ENCODE measurements at regions not wholly inside any gene's neighbourhood (a gene's known extent, or its start where the extent isn't known, plus 50 kb on each side); places are given as distances from the start of the nearest gene placed in this dataset.
"Not testable (repeated sequence)": the region's sequence is repeated elsewhere in the genome, so short reads cannot be mapped to it uniquely, and the experiment has no call there.

- no peak for DNase-seq
Measured at GRCh38 chr1:222023025-222023424, 281.1 kb upstream of the DUSP10 start.

- no peak for DNase-seq
Measured at GRCh38 chr1:222021129-222021528, 279.2 kb upstream of the DUSP10 start.

- DNase-seq = no peak
Measured at GRCh38 chr1:222020553-222020952, 278.7 kb upstream of the DUSP10 start.

- DNase-seq = no peak
Measured at GRCh38 chr1:222019029-222019428, 277.1 kb upstream of the DUSP10 start.

GRCh38 chr1:222018041-222018440, 276.2 kb upstream of the DUSP10 start:
- DNase-seq = no peak

DNA sequence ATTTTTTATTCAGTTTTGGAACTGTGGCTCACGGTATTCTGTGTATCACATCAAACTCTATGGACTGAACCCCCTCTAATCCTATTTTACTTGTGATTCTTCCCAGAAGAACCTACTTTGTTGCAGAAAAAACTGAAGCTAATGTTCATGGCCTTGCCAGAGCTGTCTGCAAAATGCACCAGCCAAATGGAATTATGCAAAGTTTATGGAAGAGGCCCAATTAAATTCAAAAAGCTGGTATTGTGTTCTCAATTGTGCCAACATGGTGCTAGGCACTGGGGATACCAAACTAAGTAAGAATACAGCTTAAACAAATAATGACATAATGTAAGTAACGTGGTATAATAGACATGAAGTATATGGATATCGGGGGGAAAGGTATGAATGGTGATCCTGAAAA, 273.8 kb upstream of the DUSP10 start:
- DNase-seq = no peak

DNA sequence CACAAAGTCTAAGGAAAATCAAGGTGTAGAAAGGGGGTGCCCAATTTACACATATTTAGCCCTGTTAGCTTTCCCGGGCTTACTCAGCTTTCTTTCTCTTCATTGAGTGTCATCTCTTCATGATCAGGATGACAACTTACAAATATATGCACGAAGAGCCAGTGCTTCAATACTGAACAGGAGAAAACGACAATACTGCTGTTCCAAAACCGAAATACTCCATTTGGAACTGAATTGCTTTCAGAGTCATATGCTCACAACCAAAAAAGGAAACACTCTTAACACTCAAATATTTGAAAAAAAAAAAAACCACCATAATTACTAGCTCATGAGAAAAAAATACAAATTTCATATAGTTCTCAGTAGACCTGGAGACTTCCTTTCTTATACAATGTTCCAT, 272.1 kb upstream of the DUSP10 start:
- no peak for DNase-seq

DNA sequence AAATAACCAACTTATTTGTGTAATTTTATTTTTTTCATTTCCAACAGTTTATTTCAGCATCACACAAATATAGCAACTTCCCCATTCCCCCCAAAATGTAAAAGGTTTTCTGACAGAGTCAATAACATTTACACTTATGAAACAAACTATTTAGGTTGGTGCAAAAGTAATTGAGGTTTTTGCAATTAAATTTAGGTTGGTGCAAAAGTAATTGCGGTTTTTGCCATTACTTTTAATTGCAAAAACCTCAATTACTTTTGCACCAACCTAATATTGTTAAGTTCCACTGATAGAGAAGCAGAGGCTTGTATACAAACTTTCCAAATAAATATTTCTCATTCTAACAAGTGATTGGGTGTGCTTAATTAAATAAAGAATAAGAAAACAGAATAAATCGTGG, 270.9 kb upstream of the DUSP10 start:
- no peak for DNase-seq

- DNase-seq = no peak
Measured at GRCh38 chr1:222010306-222010705, 268.4 kb upstream of the DUSP10 start.

DNA sequence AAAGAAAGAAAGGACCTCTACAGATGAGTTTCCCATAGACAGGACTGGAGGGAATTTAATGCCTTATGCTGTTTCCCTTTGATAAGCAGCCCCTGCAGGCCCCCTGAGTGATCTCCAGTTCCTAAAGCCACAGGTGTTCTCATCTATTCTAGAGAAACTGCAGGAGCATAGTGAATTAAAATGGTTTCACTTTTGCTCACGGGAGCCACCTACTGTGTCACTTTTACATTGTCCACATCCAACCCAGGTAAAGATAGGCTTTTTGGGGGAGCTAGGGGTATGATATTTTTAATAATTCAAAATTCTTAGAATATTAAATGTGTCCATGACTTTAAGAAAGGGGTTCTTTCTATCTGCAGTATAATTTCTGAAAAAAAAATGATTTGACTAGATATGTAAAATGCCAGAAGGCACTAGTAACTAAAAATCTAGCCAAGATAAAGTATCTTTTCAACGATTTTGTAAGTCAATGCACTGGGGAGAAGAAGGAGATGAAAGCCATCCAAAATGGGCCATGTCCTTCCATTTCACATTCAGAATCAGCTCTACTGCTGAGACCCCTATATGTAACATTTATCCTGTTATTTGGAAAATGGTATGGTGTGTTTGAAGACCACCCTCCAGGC, 267.3 kb upstream of the DUSP10 start:
- DNase-seq = no peak

GRCh38 chr1:222006715-222007114, 264.8 kb upstream of the DUSP10 start:
- DNase-seq = no peak

DNA sequence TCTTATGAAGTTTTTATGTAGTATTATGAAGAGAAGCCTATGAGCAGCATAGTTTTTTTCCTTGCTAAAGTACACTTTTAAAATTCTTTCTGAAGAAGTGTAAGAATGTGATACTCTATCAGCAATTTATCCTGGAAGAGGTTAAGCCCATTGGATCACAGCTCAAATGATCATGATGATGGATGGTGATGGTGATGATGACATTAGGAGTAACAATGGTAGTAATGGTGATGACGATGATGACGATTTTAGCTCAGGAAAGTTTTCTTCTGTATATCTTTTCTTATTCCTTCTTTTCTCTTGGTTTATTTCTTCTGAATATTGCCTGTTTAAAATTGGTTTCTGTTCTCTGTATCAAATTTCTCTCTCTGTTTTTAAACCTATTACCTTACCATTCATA, 262.9 kb upstream of the DUSP10 start:
- no peak for DNase-seq

- no peak for DNase-seq
Measured at GRCh38 chr1:222004034-222004433, 262.1 kb upstream of the DUSP10 start.

DNA sequence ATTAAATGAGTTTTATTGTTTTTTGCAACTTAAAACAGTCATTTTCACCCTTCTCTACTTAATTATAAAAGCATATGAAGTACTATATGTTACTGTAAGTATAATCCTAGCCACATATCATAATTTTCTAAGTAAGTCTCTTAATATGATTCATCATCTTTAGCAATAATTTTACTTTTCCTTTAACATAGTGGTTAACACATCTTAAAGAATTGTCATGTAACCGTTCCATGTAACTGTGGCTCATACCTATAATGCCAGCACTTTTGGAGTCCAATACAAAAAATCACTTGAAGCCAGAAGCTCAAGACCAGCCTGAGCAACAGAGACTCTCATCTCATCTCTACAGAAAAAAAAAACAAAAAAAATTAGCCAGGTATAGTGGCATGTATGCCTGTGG, 260.6 kb upstream of the DUSP10 start:
- DNase-seq = no peak

GRCh38 chr1:222000131-222000530, 258.2 kb upstream of the DUSP10 start:
- no peak for DNase-seq

- no peak for DNase-seq
Measured at GRCh38 chr1:221998781-221999180, 256.9 kb upstream of the DUSP10 start.

DNA sequence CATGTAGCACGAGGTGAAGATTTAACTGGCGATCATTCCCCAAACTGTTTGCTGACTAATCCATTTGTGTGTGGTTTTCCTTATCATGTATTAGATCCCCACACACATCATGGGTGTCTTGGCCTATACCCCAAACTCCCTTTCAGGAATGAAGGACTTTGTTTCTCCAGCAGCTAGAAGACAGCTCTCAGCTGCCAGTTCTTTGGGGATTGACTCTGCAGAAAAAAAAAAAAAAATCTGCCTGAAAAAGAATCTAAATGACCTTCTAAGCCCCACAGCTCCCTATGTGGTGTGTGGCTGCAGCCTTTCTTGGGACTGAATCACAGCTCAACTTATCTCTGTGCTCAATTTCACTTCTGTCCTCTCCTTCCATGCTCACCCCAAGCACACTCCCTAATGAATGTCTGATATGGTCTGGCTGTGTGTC, 256.3 kb upstream of the DUSP10 start:
- DNase-seq = no peak

DNA sequence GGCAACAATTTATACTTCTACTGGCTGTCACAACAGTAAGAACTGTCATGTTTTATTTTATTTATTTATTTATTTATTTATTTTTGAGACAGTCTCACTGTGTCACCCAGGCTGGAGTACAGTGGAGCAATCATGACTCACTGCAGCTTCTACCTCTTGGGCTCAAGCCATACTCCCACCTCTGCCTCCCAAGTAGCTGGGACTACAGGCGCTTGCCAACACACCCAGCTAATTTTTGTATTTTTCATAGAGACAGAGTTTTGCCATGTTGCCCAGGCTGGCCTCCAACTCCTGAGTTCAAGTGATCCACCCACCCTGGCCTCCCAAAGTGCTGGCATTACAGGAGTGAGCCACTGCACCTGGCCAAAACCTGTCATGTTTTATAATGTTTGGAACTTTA, 255.1 kb upstream of the DUSP10 start:
- DNase-seq = not testable (repeated sequence)

DNA sequence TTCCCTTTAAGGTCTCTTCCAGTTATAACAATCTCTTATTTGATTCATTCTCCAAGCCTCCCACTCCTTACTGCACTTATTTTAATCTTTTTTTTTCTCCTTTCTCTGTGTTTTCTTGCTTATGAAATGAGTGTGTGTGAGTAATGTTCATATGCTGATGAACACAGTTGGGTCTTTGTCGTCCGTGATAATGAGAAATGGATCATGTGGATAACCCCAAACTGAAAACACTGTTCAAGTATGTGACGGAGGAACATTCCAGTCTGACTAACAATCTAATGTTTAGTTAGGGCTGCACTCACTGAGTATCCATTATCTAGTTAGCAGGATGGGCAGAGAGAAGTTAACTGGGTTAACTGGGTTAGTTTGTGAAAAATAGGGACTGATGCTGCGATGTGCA, 253.1 kb upstream of the DUSP10 start:
- no peak for DNase-seq

DNA sequence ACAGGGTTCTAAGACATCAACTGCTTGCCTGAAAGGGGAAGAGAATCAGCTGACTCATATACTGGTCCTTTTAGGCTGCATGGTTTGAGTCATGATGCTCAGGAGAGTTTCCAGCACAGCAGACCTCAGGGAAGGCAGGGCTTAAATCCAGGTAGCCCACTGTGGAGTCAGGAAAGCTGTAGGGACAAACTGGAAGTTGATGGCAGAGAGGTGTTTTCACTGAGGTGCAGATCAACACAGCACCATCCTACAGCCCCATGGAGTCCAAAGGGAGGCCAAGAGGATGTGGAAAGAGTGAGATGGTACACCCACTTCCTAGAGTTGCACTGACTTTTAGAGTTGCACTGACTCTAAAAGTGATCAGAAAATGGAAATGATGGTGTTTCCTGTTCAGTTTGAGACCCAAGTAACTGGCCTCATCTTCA, 252.4 kb upstream of the DUSP10 start:
- no peak for DNase-seq

- no peak for DNase-seq
Measured at GRCh38 chr1:221993444-221993948, 251.6 kb upstream of the DUSP10 start.

- DNase-seq = no peak
Measured at GRCh38 chr1:221992427-221992826, 250.5 kb upstream of the DUSP10 start.

GRCh38 chr1:221991221-221991620, 249.3 kb upstream of the DUSP10 start:
- DNase-seq = no peak

DNA sequence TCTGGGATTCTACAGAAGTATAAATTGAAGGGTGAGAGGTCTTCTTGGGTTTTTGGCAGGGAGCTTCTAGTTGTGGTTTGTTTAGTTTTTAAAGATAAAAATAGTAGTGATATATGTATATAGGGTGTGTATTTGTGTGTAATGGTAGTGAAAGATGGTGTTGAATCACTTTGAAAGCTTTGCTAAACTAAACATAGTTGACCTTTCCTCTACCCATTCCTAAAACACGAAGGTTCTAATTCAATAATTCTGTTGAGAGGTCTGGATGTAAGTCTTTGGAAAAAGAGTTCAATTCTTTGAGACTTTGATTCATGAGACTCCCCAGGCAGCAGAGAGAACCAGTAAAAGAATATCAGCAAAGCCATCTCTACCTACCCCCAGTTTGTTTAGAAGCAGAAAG, 247.9 kb upstream of the DUSP10 start:
- DNase-seq = no peak

DNA sequence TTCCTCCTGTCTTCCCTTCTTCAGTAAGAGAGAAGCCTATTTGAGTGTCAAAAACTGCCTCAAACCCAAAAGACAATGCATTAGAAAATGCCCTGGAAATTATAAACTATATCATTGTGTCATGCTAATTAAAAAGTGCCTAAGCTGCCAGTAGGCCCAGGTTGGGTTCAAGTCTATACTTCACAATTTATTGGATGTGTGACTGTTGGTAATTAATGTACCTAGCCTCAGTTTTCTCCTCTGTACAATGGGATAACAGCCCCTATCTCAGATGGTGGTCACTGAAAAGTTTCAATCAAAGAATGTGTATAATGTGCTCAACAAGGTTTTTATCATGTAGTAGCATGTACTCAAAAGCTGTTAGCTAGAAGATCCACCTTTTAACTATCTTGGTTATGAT, 246.9 kb upstream of the DUSP10 start:
- DNase-seq = no peak
